Globus pallidus (tissue), 1 donor: ENCODE measurements at regions not wholly inside any gene's neighbourhood (a gene's known extent, or its start where the extent isn't known, plus 50 kb on each side); places are given as distances from the start of the nearest gene placed in this dataset.

Experiments
- DNase-seq: peaks from one replicate; pipeline ENCODE4 v3.0.0-alpha.2; 2015; ENCODE audit warnings: low spot score

DNA sequence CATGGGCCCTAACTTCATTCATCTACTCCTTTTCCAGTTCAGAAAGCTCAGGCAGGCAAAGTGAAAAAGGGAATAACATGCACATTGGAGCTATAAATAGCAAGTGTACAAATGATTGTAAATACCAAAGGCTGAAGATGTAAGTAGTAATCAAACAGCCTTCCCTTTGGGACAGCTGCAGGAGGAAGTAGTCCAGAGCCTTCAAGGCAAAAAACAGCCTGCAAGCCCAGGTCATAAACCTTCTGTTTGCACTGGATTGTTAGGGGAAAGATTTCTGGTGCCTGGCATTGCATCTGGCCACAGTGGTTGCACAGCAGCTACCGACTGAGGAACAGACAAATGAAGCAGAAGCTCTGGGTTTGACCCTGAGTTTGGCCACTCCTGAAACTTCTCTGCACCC lies 98.6 kb upstream of the PMFBP1 start:
- no peak for DNase-seq

- no peak for DNase-seq
These were observed 94.9 kb upstream of the PMFBP1 start for GRCh38 chr16:72266836-72267235.

- DNase-seq: no peak
These were observed 92.8 kb upstream of the PMFBP1 start for GRCh38 chr16:72264771-72265170.

DNA sequence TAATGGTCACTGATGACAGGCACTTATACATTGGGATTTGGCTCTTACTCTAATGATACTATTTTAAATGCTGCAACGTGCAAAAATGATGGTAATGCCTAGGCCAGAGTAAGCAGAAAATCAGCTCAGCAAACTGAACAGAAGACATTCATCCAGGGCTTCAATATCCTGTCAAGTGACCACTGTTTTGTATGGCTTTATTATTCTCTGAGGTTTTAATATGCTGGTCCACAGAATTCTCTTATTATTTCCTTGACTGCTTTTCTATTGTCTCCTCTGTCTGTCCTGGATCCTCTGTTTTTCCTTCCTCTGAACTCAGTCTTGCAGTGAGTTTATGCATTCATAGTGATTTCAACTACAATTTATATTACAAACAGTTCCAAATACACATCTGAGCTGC lies 90.8 kb upstream of the PMFBP1 start:
- DNase-seq: peak; percentile 36

DNA sequence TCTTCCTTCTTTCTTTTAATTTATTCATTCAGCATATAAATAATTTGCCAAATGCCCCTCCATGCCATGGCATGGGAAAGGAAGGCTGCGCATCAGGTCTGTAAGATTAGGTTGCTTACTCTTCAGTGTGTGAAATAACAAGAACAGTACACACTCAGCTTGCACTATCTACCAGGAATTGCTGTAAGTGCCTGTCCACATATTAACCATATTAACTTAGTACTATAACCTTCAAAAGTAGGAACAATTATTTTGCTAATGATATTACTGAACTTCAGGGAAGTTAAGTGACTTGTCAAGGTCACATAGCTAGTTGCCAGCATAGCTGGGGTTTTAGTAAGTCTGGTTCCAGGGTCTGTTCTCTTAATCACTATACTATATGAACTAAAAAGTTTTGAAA lies 89.2 kb upstream of the PMFBP1 start:
- no peak for DNase-seq

DNA sequence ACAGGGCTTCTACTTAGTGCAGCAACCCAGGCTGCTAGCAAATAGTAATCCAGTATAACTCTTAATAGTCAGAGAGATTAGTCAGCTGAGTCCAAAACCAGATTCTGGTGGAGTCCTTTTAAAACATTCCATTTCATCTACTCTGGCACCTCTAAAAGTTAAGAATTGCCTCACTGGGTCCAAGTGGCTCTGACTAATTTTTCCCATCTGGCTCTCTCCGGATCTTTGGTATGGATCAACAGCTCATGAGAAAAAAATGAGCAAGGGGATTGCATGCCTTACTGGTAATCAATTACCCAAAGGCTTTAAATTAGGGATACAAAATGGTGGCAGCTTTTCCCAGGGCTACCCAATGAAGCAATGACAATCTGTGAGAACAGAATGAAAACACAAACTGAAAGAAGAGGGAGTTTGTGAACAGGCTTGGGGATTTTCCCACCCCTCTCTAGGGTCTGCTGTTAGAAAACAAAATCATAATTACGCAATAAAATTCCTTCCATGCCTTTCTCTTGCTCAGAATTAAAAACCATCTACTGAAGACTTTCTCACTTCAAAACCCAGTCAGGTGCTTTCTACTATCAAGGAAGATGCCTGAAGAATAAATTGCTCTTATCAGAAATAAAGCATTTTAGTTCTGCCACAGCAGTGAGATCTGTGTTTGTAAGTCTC lies 84.6 kb upstream of the PMFBP1 start:
- DNase-seq: no peak

DNA sequence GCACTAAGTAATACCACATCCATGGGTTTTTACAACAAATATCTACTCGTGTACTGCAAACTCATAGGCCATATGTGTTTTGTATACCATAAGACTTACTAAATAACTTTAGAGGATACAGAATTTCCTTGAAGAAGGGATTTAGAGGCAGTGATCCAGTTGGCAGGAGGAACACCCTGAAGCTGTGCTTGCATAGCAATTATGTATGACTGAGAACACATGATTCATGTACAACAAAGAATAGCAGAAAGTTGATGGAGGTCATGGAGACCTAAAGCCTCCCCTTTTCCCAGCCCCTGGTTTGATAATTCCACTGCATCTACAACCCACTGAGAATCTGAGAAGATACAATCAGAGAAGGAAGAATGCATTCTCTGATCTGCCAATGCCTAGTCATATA lies 83.8 kb upstream of the PMFBP1 start:
- no peak for DNase-seq

- DNase-seq: no peak
These were observed 75.9 kb upstream of the PMFBP1 start for GRCh38 chr16:72247821-72248253.

DNA sequence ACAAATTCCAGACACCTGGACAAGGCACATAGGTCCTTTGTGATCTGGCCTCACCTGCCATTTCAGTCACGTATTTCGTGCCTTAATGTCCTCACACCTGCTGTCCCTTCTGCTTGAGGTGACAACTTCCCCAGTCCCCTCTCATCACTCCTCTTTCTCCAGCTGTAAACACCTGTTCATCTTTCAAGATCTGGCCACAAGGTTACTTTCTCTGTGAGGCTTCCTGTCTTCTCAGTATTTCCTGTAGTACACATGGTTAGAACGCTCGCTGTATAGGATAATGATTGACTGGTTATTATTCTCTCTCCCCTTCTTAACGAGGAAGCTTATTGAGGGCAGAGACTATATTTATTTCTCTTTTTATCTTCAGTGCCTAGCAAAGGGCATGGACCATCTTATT lies 74.5 kb upstream of the PMFBP1 start:
- no peak for DNase-seq

DNA sequence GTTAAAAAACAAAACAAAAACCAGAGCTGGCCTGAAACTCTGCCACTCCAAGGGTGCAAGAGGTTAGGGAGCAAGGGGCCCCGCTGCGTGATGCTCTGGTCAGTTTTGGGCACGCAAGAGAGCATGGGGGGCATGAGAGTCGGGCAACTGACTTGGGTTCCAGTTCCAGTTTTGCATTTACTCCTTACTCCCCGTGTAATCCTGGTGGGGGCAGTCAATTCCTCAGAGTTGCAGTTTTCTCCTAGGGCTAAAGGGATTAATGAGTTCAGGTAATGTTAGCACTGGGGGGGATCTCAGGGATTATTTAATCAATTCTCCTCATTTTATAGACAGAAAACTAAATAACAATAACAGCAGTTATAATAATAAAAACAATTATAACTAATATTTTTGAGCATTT lies 72.9 kb upstream of the PMFBP1 start:
- no peak for DNase-seq

DNA sequence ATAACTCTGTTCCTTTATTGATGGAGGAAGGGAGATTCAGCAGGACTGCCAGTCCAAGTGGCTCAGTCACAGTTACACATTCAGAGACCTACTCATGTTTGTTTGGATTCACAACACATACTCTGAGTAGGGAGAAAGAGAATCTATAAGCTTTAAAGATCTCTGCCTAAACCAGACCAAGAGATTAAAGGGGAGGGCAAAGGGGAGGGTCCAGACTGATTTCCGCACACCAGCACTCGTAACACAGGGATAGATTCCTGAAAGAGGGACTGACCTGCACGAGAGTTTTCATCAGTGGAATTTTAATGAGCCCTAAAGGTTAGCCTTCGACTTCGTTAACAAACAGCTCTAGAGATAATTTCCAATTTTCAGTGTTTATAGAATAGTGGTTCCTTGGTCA lies 71.7 kb upstream of the PMFBP1 start:
- no peak for DNase-seq

GRCh38 chr16:72242757-72243156 lies 70.8 kb upstream of the PMFBP1 start:
- DNase-seq: no peak

DNA sequence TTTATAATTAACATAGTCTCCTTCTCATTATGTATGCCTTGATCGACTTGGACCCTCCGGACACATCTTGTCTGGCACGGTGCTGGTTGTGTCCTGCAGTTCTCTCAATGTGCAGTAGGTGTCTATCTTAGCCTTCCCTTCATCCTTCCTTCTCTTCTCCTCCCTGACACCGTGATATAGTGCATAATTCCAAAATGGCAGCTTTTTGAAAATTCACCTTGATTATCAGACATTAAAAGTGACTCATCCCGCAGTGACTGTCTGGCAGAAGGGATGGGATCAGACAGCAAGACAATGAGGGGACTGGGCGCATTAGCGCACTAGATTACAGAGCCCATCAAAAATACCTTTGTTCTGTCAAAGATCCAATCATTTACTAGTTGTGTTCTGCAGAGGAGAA lies 70.0 kb upstream of the PMFBP1 start:
- peak; percentile 60 for DNase-seq

DNA sequence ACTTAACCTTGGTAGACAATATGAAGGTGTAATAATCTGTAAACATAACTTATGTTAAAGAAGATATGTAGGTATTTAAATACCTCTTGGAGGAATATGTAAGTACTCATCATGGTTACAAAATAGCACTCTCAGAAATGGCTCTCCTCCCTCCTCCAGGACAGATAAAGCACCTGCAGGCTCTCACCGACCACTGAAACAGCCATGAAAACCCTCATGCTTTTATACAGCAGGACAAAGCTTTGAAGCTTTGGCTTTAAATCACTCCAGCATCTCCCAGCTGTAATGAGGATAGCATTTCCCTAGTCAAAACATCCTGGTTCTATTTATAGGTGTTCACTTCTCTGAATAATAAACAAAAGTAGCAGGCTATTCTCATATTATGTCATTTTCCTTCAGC lies 69.1 kb upstream of the PMFBP1 start:
- DNase-seq: no peak

GRCh38 chr16:72240466-72240865 lies 68.5 kb upstream of the PMFBP1 start:
- no peak for DNase-seq

DNA sequence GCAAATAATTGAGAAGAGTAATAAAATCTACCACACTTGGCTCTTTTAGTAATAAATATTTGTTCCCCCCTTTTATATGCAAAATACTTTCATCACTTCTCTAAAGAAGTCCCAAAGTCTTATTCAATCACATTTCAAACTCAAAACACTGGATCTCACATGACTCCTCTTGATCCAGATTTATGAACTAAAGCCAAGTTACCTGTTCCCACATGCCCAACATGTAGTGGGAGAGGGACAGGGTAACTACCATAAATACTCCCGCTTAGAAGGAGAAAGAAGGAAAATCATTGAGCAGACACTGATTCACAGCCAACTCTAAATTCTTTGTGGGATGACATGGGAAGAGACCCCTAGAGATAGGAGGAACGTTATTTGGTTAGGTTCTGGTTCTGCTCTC lies 64.9 kb upstream of the PMFBP1 start:
- no peak for DNase-seq

GRCh38 chr16:72234387-72234786 lies 62.4 kb upstream of the PMFBP1 start:
- DNase-seq: no peak

DNA sequence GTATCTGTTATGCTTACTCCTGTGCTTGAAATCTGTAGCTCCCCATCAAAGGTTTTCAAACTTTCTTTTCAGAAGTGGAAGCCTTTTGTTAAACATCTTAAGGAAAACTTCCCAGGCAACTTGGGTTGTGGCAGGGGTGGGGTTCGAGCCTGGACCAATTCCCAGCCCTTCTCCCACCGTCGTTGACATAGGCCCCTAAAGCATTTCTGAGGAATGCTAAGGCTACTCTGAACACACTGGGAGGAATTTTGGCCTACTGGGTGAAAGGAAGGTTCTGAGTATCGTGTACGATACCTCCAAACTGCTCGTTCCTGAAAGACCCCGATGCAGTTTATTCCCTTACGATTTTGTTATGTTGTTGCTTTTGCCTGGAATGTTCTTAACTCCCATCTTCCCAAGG lies 56.1 kb upstream of the PMFBP1 start:
- DNase-seq: no peak

DNA sequence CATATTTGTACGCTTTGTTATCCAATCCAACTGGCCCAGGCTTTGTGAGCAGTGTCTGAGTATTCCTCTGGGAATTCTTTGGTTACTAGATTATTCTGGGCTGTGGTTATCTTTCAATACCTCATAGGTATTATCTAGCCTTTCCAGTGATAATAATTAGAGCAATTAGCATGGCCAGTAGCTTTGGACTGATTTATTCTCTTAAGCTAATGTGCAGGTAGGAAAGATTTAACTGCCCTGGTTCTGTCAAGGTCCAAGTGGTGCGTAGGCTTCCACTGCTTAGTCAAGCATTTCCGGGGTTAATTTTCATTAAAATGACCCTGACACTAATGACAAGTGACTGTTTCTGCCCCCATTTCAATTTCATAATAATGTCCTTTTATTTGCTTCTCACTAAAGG lies 54.2 kb upstream of the PMFBP1 start:
- no peak for DNase-seq

- DNase-seq: no peak
These were observed 52.4 kb upstream of the PMFBP1 start for GRCh38 chr16:72224260-72224768.

- no peak for DNase-seq
These were observed 50.5 kb upstream of the PMFBP1 start for GRCh38 chr16:72222503-72222902.
